HG03565 (cell line): ENCODE measurements at regions not wholly inside any gene's neighbourhood (a gene's known extent, or its start where the extent isn't known, plus 50 kb on each side); places are given as distances from the start of the nearest gene placed in this dataset.

Experiments used
- ATAC-seq: cut with Tn5 transposase; IDR thresholded peaks from one replicate; pipeline ENCODE4 v1.9.1; 2021; ENCODE audit warnings: mild to moderate bottlenecking, moderate library complexity; ENCODE audit not compliant: unreplicated experiment

DNA sequence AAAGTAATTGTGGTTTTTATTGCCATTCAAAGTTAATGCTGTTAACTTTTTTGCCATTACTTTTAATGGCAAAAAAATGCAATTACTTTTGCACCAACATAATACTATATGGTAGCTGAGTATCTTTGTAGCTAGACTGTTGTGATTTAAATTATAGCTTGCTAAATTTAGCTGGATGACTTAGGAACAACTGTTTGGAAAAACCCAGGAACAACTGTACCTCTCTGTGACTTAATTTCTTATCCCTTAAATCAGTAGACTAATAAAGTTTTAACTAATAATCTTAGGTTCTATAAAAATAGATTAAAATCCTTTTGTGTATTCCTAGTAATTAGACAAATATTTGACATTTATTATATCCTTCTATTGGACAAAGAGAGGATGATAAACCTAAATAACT is 268.2 kb downstream of the TENT5A start:
- ATAC-seq, result no peak

DNA sequence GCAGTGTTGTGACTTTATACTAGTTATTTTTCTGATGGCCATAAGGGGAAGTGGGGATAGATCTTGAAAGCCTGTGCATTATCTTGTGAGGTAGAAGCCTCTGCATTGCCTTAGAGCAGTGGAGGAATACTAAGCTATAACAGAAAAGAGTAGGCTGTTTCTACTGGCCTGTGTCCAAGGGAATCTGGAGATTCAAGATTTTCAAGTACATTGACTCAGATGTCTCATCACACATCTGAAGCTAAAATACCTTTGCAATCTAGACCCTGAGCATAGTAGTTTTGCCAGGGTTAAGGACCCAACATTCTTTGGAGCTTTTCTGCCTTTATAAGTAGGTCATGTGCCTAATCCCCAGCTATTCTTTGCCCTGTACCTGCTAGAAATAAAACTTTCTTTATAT is 272.3 kb downstream of the TENT5A start:
- ATAC-seq, result no peak

DNA sequence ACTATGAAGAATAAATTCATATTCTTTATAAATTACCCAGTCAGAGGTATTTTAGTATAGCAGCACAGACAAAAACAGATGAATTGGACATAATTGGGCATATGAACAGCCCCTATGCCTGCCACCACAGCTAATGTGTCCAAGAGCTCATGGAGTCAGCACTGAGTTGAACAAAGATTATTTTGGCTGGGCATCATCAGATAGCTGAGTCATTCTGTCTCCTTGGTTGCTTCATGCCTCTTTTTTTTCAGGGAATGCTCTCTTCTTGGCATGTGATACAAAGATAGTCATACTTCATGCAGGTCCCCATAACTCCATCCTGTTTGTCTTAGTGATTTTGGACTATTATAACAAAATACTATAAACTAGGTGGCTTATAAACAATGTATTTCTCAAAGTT is 275.6 kb downstream of the TENT5A start:
- ATAC-seq, result no peak

DNA sequence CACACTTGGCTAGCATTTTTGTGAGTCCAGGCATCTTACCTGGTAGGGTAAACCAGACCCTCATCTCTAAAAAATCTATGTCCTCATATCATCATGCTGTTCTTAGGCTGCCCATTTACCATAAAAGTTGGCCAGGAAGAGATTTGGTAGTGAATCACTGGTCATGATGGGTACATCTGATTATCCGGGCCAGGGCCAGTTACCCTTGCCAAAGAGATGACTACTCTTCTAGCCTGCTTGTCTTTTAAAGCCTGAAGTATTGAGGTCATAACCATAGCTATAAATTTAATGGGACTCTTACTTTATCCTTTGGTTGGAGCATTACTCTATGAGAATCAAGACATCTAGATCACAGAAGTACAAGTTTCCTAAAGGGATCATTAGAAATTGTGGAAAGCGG is 276.8 kb downstream of the TENT5A start:
- ATAC-seq, result no peak

DNA sequence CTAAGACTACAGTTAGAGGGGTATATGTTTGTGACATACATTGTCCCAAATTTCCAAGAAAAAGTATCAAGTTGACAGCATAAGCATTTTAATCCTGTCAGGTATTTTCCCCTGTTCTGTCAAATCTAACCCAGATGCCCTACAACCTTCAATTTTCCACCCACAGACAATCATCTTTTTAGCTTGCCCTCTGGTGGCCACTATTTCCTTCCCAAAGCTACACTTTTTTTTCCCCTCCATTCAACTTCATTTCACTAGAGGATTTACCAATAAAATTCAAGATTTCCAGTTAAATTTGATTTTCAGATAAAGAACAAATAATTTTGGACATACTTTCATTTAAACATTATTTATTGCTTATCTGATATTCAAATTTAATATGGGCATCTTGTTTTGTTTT is 286.6 kb downstream of the TENT5A start:
- ATAC-seq, result no peak

DNA sequence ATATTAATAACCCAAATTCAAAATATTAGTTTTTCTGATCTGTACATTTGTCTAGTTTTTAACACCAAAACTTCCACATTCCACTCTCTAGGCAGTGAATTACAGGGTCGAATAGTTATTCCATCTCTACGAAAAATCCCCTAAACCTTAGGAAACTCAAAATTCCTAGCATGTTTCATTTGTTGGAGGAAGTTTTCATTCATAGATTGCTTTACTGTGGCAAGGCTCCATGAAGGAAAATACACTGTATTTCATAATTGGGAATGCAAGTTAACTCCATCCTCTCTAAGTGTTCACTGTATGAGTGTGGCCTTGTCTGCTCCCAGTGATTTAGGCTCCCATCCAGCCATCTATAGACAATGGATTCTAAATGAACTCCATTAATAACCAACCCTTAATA is 296.1 kb downstream of the TENT5A start:
- no peak for ATAC-seq

DNA sequence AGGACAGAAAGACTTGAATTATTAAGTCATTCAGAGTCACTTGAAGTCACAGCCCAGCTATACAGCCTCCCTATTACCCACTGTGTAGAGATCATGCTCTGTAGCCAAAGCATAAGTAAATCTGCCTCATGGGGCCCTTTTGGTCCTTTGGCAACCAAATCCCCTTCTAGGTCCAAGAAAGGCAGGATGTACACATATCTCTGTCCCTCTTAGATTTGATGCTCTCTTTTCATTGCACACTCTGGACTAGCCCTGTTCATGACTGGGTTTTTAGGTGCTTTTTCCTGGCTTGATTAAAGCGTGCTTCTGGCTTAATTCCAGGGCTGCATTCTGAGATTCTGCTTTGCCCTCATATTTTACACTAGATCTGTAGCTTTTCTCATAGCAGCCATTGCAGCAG is 296.8 kb downstream of the TENT5A start:
- no peak for ATAC-seq

DNA sequence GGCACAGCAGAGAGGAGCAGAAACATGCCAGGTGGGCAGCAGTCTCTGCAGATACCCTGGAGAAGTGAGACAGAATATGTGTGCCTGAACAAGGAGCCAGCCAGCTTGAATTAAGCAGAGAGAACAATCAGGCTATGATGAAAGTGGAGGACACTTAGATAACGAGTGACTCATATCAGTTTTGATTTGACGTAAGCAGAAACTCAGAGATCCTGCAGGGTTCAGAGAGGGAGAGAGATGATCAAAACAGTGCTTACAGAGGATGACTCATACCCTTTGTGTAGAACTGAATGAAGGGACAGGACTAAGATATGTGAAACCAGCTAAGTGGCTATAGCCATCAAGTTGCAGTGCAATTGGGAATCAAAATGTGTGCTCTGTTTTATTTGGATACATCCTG is 300.7 kb downstream of the TENT5A start:
- peak; percentile 97 for ATAC-seq

DNA sequence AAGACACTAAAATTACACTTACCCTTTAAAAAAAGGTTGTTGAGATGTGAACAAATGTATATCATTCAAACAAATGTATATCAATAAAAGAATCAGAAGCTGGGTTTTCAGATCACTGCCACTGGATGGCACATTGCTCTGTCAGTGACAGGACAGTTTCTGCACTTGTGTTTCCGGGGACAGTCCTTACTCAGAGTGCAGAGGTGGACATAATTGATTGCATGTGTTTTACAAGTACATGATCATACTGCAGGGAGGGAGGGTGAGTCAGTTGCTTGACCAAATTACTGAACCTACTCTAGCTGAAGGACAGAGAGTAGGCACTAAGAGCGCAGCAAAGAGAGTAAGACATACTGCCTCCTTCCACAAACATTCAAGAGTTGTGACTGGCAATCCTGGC is 302.3 kb downstream of the TENT5A start:
- no peak for ATAC-seq

DNA sequence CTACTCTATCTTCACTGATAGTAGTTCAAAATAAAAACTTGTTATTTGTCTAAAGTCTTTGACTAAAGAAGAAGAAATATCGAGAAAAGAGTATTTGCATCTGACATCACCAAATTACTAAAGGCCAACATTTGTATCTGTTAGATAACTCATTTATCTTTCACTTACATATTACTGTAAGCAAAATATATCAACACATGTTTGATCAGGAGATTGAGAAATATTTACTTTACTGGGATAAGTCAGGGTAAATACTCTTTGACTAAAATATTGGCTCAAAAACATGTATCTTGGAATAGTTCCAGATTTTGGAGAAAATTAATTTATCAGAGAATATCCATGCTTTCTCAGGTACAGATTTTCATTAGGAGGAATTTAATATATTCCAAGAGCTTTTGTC is 306.0 kb downstream of the TENT5A start:
- no peak for ATAC-seq

DNA sequence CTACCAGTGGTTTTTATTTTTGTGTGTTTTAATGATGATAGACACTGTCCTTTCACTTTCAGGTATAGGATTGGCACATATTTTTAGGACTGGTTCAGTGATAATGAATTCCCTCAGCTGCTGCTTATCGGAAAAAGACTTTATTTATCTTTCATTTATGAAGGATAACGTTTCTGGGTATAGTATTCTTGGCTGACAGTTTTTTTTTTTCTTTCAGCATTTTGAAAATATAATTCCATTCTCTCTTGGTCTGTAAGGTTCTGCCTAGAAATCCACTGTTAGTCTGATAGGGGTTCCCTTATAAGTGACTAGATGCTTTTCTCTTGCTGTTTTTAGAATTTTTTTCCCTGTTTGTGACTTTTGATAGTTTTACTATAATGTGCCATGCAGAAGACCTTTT is 313.1 kb downstream of the TENT5A start:
- ATAC-seq, result no peak

DNA sequence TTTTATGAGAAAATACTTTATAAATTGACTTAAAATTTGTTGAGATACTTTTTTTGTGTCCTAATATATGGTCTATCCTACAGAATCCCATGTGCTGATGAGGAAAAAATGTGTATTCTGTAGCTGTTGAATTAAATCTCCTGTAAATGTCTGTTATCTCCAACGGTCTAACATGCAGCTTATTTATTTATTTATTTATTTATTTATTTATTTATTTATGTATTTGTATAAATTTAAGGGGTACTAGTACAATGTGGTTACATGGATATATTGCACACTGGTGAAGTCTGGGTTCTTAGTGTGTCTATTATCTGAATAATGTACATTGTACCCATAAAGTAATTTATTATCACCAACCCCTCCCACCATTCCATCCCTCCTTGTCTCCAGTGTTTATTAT is 315.5 kb downstream of the TENT5A start:
- ATAC-seq, result no peak

DNA sequence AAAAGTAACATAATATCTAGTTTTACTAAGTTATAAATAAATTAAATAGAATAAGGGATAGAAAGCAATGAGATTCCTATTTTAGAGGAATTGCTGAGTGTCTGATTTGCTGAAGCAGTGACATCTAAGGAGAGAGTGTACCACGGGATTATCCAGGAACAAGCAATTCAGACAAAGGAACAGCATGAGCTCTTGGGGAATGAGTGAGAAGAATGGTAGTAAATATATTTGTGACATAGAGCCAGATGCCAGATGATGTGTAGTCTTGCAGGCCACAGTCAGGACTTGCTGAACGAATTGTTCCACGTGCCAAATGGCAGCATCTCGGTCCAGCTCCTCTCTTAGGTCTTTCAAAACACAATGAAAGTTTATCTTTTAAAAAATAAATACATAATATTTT is 339.2 kb downstream of the TENT5A start:
- ATAC-seq, result no peak

DNA sequence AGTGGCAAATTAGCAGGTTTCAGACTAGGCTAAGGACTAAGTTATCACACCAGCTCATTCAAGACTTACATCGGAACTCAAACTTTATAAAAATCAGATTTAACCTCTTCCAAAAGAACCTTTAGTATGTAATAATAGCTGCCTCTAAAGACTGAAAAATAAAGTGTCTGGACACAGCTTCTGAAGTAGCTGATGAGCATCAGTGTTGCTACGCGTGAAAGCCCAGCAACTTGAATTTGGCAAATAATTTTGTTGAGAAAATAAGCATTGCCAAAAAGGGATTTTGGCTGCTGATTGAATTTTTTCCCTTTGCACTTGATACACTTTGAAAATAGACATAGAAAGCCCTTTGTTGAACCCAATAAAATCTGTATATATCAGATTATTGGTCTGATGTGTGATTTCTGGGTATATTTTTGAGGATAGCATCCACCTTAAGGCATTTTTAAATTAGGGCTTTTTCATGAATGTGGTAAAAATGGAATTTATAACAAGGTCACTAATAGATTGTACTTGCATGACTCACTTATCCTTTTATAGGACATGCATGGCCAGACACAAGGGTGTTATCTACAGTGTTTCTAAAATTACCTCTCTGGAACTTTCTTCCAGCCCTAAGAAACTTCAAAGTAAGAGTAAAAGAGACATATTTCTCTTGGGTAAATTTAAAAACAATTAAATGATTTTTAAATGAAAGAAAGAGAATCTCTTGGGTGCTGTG is 350.4 kb downstream of the TENT5A start:
- ATAC-seq, result no peak

DNA sequence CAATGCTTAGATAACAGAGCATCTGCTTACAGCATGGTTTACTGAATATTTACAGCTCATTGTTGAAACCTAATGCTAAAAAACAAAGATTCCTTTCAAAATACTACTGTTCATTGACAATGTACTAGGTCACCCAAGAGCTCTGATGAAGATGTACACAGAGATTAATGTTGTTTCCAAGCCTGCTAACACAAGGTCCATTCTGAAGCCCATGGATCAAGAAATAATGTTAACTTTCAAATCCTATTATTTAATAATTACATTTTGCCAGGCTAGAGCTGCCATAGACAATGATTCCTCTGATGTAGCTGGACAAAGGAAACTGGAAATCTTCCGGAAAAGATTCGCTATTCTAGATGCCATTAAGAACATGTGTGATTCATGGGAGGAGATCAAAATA is 355.6 kb downstream of the TENT5A start:
- no peak for ATAC-seq

DNA sequence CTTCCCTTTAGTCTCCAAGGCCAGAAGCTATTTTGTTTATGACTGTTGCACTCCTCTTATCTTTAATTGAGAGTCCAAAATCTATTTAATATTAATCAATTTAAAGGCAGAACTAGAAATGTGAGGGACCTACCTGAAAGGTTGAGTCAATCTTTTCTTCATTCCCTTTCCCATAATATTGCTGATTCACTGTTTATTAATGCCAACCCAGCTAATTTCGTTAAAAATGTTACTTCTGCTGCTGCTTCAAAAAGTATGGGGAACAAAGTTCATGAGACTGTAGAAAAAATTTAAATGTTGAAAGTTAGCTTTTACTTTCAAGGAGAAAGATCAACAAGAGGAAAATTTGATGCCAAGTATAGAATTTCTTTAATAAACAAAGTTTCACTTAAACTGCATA is 365.3 kb downstream of the TENT5A start:
- no peak for ATAC-seq

DNA sequence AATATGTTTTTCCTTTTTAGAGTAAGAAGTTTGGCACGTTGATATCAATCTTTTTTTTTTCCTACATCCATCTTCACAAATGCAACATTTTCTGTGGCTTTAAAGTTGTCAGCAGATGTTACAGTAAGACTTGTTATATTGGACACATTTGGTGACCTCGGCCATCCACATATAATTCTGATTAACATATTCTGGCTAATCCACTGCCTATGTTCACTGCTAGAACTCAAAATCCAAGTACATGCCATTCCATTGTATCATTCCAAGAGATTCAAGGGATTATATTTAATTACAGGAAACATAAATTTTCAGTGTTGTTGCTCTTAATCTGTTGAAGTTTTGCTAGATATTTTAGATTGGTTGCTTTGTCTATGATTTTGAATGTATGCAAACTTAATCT is 367.6 kb downstream of the TENT5A start:
- ATAC-seq, result no peak

DNA sequence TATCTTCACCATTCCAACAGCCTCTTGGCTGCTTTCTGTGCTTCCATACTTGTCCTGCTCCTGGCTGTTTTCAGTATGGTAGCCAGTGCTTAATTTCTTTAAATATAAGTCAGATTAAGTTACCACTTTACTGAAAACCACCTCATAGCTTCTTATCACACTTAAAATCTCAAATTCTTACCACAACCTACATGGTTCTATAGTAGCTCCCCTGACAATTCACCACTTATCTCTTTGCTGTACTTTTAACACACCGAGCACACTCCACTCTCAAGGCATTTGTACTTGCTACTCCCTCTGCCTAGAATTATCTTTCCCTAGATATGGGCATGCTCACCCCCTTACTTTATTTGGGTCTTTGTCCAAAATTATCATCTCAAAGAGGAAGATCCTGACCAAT is 369.0 kb downstream of the TENT5A start:
- ATAC-seq, result no peak

DNA sequence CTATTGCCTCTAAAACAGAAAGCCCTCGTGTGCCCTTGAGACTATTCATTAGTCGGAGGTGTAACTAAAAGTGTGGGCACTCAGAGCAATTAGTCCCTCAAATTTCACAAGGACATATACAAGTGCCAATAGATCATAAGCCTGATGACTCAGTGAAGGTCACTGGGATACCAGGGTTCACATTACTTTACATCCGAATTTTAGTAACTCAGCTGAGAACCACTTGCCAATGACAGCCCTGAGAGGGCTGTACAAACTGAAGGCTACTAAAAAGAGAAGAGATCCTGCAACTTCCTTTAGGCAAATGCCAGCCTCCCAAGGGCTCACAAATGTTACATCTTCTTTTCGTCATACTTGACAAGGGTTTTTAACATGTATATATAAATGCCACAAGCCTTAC is 369.6 kb downstream of the TENT5A start:
- no peak for ATAC-seq

DNA sequence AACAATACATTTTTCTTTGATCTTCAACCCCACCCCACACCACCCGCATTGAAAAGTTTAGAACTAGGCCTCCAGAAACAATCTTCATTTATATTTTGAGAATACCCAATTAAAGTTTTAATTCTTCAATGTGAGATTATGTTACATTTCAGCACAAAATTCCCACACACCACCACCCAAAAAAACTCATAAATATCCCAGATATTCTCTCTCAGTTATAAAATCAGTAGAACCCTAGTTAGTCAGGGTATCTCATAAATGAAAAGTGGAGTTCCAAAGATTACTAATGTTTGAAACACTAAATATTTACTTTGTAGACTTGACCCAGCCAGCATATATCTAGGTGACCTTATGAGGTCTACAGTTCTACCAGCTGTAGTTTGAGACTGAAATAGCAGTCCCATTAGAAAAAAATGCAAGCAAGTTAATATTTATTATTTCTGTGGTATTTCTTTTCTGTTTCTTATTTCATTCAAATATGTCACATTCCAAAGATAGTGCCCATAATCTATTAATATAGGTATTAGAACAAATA is 371.0 kb downstream of the TENT5A start:
- no peak for ATAC-seq

DNA sequence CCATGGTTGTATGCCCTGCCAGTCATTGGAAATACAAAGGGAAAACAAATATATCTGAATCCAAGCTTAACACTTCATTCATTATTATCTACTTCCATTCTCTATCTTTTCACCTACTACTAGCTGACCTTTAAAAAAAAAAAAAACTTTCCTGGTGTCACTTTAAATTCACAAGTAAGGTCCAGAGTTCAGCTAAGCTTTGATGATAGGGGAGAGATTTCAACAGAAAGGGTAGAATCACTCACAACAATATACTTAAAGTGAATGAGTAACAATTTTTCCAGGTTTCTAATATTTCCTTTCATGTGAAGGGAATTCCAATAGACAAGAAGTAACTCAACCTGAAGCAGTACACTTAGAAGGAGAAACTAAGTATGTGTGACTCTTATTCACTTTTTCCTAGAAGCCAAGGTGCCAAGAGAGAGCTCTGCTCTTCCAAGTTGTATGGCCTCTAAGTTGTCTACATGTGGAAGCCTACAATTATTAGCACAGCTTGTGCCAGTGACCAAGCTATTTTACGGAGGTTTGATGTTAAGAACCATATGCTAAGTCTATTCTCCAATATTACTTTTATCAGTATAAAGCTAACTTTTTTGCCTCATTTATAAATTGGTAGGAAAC is 371.7 kb downstream of the TENT5A start:
- no peak for ATAC-seq

DNA sequence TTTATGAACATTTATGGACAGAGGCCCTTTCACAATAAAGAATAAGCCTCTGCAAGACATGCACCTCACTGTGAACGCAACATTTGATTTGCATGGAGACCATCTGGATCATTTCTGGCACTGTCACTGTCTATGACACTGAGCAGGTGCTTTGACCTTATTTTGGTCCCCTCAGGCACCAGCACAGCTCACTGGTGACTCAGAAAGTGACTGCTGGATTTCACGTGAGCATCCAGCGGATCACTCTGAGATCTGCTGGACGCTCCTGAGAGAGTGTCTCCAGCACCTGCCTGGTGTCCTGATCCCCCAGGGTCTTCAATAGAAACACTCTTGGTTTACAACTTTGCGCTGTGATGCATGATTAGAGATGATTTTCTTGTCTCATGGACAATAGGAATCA is 375.7 kb downstream of the TENT5A start:
- ATAC-seq, result no peak

DNA sequence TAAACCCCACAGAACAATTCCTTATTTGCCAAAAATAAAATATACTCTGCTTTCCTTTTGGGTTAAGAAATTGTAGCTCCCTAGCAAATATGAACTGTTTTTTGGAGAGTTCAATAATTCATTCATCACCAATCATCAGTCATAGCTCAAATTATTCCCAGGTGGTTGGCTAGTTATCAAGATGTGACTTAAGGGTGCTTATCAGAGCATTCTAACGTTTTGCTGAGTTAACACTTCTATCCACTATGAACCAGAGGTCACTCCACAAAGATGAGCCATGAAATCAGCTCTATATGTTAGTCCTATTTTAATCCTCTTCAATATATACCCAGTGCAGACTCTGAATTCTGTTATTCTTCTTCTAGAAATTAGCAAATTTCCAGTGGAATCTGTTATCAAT is 379.1 kb downstream of the TENT5A start:
- no peak for ATAC-seq
